ENCODE measurements at regions not wholly inside any gene's neighbourhood (a gene's known extent, or its start where the extent isn't known, plus 50 kb on each side); places are given as distances from the start of the nearest gene placed in this dataset.
"Not testable (repeated sequence)": the region's sequence is repeated elsewhere in the genome, so short reads cannot be mapped to it uniquely, and the experiment has no call there.

DNA sequence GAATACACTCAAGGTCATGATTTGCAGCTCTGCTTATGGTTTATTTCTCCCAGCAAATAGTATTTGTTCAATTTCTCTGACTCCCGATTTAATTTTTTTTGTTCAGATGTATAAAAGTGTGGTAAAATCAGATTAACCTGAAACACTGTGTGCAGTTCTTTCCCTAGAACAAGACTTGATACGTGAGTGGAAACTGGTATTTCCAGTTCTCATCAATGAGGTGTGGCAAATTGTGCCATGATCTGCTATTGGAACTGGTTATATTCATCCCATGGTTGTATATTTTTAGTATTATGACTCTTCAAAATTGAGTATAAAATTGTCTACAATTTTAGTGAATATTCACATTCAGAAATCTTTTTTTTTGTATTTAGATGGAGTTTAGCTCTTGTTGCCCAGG is 76.8 kb upstream of the IVNS1ABP start:
- DNase-seq: peak; percentile 11

DNA sequence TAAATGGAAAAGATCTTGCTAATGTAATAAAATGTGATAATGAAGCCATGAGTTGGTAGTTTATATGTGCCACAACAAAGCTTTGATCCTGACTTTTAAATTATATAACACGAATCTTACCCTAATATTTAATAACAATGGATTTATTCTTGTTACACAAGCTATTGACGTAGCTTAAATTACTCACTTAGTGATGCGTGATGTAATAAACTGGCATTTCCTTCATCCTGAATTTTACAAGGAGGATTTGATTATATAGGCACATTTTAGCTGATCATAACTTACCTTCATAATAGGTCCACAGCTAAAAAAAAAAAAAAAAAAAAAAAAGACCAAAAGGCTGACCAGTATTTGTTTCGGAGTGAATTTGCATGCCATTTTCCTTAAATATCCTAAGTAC is 76.2 kb upstream of the IVNS1ABP start:
- DNase-seq: no peak

DNA sequence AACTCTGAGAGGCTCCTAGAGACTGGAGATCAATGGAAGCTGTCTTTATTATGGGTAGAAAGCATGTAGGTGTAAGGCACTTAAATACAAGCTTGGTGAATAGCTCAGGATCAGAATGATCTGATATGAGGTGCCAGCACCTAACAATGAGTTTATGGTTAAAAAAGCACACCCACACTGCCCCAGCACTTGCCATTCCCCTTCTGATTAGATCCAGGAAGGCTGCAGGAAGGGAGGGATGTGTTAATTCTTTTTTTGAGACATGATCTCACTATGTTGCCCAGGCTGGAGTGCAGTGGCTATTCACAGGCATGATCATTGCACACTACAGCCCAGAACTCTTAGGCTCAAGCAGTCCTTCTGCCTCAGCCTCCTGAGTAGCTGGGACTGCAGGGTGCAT is 71.8 kb upstream of the IVNS1ABP start:
- no peak for DNase-seq

DNA sequence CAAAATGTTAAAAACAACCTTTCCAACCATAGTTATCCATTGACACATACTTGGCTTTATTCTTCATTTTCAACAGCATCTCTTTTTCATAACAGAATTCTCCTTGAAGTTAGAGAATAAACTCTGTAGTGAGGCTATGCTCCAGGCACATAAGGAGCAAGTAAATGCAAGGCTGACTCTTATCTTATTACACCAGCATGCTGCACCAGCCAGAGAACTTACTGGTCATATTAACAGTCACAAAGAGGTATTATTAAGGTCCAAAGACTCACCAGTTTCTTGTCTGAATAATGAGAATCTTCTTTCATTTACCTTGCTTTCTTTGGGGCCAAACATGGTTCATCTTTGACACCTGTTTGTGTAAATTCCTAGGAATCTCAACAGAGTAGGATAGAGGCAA is 71.3 kb upstream of the IVNS1ABP start:
- no peak for DNase-seq

DNA sequence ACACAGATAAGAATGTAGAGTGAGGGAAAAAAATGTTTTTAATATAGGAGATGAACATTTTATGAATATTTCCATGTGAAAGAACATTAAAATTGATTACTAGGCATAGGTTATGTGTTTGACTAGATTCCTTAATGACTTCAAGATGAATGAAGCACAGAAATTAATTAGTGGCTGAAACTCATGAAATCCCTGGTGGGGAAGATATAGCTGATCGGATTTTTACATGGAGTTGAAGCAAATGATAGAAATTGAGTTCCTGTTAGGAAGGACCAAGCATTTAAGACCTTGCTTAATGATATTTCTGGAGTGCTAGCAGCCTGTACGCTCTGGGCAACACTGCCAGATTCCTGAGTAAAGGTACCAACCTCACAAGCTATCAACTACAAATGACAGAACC is 68.9 kb upstream of the IVNS1ABP start:
- DNase-seq: no peak

DNA sequence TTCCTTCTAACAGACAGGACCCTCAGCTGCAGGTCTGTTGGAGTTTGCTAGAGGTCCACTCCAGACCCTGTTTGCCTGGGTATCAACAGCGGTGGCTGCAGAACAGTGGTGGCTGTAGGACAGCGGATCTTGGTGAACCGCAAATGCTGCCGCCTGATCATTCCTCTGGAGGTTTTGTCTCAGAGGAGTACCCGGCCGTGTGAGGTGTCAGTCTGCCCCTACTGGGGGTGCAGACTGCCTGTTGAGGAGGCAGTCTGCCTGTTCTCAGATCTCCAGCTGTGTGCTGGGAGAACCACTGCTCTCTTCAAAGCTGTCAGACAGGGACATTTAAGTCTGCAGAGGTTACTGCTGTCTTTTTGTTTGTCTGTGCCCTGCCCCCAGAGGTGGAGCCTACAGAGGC is 66.8 kb upstream of the IVNS1ABP start:
- DNase-seq: not testable (repeated sequence)

DNA sequence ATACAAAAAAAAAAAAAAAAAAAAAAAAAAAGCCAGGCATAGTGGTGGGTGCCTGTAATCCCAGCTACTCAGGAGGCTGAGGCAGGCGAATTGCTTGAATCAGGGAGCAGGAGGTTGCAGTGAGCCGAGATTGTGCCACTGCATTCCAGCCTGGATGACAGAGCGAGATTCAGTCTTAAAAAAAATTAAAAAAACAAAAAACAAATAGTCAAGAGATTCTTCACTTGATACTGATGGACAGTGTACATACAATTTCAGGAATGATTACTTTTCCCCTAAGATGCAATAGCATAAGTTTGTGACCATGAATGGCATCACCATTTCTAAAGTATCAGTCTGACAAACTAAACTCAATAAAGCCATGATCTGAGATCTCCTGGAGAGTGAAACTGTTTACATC is 60.8 kb upstream of the IVNS1ABP start:
- DNase-seq: no peak

DNA sequence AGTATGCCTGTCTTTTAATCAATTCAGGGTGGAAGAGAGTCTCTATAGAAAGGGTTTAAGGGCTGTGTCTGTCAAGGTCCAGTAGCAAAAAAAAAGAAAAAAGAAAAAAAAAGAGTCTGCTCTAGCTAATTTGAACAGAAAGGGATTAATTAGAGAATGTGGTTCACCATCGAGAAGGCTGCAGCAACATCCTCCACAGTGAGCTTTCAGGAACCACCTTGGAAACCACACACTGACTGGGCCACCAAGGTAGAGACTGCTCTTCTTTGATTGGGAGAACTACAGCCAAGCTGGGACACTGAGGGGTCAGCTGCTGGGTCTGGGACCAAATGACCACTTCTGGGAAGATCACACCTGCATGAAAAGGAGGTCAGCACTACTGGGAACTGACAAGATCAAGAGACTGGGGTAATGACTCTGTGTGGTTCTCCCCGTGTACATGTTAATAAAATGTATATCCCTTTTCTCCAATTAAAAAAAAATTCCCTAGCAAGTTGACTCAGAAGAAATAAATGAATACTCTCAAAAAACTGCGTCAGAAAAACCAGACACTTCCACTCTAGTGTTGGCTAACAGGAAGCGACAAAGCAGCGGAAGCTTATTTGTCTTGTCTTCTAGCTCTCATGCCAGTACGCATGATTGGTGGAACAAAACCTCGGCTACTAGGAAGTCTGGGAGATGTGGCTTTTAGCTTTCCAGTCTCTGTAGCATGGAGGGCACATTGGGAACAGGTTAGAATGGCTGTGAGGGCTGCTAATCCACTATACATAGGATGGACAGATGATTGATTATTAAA is 60.0 kb upstream of the IVNS1ABP start:
- peak; percentile 51 for DNase-seq

DNA sequence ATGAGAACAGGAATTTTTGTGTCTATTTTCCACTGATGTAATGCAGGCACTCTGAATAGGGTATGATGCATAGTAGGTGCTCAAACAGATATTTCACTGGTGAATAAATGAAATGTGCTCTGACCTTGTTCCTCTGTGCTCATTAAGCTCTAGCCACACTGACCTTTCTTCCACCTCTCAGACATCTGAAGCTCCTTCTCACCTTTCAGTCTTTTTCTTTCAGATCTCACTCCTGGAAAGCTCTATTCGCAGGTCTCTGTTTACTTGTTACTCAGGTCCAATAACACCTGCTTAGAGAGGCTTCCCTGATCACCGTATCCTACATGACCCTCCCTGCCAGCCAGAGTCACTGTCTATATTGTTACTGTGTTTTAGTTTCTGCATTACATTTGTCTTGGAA is 59.2 kb upstream of the IVNS1ABP start:
- DNase-seq: no peak

DNA sequence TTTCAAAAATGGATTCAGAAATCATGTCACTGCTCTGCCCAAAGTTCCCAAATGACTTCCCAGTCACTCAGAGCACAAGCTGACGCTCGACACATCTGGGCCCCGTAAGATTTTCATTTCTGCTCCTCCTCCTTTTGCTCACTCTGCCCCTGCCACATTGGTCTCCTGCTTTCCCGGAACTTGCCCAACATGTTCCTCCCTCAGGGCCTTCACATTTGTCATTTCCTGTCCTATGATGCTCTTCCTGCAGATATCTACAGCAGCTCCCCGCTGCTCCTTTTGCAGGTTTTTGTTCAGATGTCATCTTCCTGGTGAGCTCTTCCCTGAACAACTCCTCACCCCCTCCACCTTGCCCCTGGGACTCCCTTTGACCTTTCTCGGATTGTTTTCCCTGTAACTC is 58.5 kb upstream of the IVNS1ABP start:
- no peak for DNase-seq

DNA sequence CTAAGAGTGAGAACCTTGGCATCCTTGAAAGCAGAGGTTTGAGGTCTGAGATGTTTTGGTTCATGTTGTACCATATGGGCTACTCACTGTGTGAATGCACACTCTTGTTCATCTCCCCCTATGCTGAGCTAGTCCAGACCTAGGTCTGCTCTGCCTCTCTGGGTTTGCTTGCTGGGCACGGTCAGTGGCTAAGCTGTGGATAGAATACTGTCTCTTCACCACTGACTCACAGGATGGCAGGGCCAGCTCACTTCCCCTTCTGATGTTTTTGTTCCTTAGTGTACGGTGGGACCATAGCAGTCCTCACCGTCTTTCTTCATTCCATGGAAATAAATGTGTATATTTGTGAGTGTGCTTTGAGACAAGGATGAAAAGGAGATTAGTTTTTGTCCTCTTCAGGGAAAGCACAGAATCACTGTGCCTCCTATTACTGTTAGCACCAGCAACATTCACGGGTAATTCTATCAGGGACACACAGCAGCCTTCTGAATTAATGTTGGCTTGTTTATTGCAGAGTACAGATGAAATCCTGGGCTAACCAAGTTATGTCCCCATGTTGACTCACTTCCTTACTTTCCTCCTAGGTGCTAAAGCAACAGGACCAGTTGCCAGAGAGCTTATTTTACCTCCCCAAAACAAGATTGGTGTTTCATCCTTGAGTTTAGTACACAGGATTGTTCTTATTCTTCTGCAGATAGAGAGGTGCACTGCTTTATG is 56.9 kb upstream of the IVNS1ABP start:
- no peak for DNase-seq

DNA sequence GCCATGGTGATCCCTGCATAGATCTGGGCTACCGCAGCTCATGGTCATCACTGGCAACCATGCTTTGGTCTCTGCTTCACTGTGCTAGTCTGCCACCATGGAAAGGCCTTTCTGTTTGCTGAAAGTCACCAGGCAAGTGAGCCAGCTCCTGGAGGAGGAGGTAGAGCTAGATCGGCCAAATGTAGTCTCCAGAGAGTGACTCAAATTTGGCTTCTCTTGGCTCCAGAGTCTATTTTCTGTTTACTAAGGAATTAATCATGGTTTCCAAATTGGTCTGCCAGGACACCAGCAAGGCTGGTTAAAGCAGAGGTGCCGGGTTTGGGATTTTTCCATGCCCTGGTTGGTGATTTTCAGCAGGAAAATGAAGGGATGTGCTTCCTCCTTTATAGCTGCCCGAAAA is 52.7 kb upstream of the IVNS1ABP start:
- no peak for DNase-seq

DNA sequence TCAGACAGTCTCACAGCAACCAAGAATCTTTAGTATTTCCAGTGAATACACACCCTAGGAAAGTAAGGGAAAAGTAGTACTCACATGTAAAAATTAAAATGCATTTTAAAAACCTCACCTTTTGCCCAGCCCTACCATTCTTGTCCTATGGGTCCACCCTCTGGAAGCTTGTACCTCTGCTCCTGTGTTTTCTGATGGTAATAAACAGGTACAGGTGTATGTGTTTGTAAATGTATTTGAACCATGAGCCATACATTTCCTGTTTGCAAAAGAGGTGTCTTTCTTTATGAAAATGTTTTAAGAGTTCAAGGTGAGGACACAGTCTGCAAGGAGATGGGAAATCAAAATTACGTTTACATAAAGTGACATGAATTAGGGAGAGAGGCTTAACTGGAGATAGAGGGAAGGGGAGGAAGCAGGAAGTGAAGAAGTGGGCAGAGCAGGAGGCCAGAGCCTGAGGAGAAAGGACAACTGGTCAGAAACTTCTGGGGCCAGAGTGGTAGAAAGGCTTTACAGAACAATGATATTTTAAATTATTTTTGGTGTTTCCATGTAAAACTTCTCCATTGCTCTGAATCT is 52.0 kb upstream of the IVNS1ABP start:
- no peak for DNase-seq

DNA sequence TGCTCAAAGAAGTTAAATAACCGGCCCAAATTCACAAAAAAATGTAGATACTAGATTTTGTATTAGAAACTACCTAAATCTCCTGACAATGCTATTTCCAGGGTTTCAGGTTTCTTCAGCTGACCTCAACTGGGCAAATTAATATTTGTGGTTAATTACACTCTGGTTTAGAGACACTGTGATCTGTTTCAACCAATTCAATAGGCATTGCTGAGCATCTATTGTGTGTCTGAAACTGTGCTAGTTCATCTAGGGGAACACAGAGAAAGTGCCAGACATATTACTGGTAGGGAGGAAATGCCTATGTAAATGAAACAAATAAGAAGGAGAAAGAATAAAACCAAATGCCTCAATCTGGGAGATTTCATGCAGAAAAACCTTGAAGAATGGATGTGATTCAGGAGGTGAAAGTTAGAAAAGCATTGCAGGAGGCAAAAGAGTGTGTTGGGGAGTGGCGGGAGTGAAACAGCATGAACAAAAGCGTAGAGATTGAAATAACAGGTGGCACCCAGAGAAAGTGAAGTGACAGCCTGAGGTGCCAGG is 51.3 kb upstream of the IVNS1ABP start:
- DNase-seq: no peak

DNA sequence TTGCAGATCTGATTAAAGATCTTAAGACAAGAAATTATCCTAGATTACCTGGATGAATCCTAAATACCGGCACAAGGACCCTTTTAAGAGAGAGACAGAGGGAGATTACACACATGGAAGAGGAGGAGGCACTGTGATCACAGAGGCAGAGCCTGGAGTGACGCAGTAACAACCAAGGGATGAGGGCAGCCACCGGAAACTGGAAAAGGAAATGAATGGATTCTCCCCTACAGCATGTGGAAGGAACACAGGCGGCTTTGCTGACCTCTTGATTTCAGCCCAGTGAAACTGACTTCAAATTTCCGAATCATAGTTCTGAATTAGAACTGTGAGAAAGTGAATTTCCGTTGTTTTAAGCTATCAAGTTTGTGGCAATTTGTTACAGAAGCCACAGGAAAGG is 50.2 kb upstream of the IVNS1ABP start:
- no peak for DNase-seq

Measured in eye (tissue), 1 donor.